Peyer's patch (tissue), 4 donors: ENCODE measurements at regions not wholly inside any gene's neighbourhood (a gene's known extent, or its start where the extent isn't known, plus 50 kb on each side); places are given as distances from the start of the nearest gene placed in this dataset.

Experiments used
- CTCF ChIP-seq, 6 experiments: fragments of 450-650 bp in 4 of 6; fragments of 200-600 bp in 2 of 6; sonication (generic) in 1 of 6; IDR thresholded peaks; one replicate each; pipeline ENCODE4 v1.5.1; 2017 to 2019; ENCODE audit warnings: antibody characterized with exemption in 6 of 6, mild to moderate bottlenecking in 3 of 6, moderate library complexity in 1 of 6
- POLR2A ChIP-seq, 2 donors: fragments of 450-650 bp; IDR thresholded peaks; one replicate each; pipeline ENCODE4 v1.5.1; 2017; ENCODE audit warnings: antibody characterized with exemption in 2 of 2, mild to moderate bottlenecking in 2 of 2, moderate library complexity in 2 of 2

DNA sequence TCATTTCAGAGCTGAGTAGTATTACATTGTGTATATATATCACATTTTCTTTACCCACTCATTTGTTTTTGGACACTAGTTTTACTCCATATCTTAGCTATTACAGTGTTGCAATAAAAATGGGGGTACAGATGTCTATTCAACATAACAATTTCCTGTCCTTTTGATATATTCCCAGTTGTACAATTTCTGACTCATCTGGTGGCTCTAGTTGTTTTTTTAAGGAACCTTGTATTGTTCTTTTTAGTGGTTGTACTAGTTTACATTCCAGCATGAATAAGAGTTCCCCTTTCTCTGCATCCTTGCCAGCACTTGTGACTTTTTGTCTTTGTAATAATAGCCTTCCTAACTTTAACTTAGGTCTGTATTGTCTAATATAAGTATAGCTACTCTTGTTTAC, 739.9 kb downstream of the XPNPEP1 start:
- TF ChIP-seq CTCF (IDR thresholded peaks at IDR 0.05) (no peak), POLR2A (IDR thresholded peaks at IDR 0.05) (no peak)
